Skeletal muscle cell (primary cell): ENCODE measurements at regions not wholly inside any gene's neighbourhood (a gene's known extent, or its start where the extent isn't known, plus 50 kb on each side); places are given as distances from the start of the nearest gene placed in this dataset.

Experiments used
- DNase-seq: peaks from one replicate; pipeline ENCODE4 v3.0.0-alpha.2; 2010; ENCODE audit warnings: low read depth
- H3K4me3 ChIP-seq: 2 replicates; pipeline ENCODE4 v1.5.1; 2011; ENCODE audit warnings: low read depth, mild to moderate bottlenecking, control low read depth, low read length, moderate library complexity

GRCh38 chr12:17695495-17695894 is 394.5 kb downstream of the RERGL start:
- H3K4me3 ChIP-seq, result no peak overlapping the region
- DNase-seq, result no peak

DNA sequence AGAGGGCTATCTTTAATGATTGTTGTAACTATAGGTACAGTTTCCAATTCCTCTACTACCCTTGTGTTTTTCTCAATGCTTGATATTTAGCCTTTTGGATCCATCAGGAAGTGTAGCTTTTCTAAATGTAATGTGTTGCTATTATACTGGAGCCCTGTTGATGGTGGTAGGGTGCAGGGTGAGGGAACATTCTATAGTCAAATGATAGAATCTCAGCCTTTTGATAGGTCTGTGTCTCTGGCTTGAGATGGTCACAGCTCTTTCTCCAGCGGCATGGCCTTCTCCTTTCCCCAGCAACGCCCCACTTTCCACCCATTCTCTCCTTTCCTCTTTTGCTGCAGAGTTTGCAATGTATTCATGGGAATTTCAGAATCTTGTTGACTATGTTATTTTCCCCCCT is 398.6 kb downstream of the RERGL start:
- no peak overlapping the region for H3K4me3 ChIP-seq
- DNase-seq, result no peak

DNA sequence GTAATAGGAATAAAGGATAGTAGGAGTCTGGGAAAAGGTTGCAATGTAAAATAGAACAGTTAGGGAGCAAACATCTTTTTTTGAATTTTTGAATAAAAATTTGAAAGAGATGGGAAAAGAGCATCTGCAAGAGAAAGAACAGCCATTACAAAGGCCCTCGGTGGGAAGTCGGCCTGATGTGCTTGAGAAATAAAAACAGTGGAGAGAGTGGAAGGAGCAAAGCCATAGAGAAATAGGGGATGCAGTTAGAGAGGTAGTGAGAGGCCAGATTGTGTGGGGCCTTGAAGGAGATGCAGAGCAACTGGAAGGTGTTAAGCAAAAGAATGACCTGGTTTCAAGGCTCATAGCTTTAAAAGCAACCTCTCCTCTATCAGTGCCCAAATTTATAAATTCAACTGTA is 409.8 kb downstream of the RERGL start:
- DNase-seq, result no peak
- H3K4me3 ChIP-seq, result no peak overlapping the region

- H3K4me3 ChIP-seq, result no peak overlapping the region
- DNase-seq, result no peak
Measured at GRCh38 chr12:17666641-17667324, 423.2 kb downstream of the RERGL start.

DNA sequence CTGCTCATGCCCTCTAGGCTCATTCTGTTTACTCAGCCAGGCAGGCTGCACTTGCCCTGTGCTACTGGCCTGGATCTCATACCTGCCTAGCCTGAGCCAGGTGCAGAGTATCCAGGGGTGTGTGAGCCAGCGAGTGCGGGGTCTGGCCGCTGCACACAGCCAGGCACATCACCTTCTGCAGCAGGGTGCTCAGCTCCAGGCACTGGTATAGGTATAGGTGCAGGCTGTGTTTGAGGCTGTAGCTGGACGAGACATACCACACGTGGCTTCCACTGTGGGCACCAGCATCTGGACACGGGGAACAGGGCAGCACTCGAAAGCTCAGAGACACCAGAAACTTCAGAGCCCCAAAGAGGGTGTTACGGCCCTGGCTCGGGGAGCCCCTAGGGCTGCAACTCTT is 424.2 kb downstream of the RERGL start:
- no peak for DNase-seq
- no peak overlapping the region for H3K4me3 ChIP-seq

GRCh38 chr12:17661250-17661649 is 428.7 kb downstream of the RERGL start:
- no peak overlapping the region for H3K4me3 ChIP-seq
- no peak for DNase-seq

DNA sequence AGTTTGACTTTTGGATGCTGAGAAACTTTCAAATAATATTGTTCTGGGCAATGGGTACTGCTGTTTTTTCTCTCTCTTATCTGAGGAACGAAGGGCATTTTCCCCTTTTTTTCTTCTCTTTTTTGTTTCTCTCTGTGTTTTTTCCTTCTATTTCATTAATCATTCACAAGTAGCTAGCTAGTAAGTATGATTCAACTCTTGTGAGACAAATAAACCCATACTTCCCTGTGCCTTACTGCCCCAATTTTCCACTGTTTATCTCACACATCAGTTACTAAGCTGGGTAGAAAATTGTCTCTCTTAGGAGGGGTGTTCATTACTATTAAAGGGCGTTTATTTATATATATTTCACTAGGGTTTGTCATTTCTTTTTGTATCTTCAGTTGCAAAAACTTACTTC is 437.6 kb downstream of the RERGL start:
- no peak for DNase-seq

DNA sequence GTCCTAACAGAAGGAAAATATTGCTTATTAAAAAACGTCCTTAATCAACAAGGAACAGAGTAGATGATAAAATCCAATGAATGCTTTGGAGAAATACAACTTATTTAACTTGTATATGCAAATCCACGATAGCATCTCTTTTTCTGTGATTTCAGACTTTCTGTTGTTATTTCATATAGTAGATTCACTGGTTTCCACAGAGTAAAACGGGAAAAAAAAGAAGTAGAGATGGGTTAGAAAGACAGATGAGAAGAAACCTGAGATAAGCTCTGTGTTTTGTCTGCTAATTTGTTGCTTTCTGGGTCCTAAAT is 447.7 kb downstream of the RERGL start:
- DNase-seq, result no peak
- H3K4me3 ChIP-seq, result no peak overlapping the region

More for the DNA sequence above, 437.6 kb downstream of the RERGL start:
- no peak overlapping the region for H3K4me3 ChIP-seq

DNA sequence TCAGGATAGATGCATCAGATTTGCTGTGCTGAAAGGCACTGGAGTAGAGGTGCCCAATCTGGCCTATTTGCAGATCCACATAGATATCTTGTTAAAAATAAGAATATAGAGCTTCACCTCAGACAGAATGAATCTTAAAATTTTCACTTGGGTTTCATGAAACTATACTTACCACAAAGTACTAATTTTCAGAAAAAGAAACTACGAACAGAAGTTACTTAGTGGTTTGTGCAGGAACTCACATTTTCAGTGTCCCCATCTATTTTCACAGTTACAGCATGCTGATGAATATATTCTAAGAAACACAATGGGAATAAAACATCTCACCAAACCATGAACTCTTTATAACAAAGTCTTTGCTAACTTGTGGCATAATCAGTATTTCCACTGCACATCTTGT is 449.4 kb downstream of the RERGL start:
- H3K4me3 ChIP-seq, result no peak overlapping the region
- no peak for DNase-seq

DNA sequence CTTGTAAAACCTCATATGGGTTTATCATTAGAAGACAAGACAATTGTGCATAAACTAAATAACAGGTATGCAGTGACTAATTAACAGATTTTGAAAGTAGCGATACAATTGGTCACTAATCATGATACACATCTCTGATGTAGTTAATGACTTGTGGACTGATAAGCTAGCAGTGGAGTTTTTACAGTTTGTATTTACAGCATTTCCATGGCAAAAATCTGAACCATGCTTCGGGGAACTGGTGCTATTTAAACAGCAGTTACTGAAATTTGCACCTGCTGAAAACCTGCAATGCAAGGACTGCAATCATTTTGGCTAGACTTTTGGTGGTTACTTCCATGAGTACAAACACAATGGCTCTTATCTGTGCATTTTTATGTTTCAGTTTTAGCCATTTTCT is 471.2 kb downstream of the RERGL start:
- no peak overlapping the region for H3K4me3 ChIP-seq
- no peak for DNase-seq

- H3K4me3 ChIP-seq, result no peak overlapping the region
- DNase-seq, result no peak
Measured at GRCh38 chr12:17609701-17610100, 480.3 kb downstream of the RERGL start.

- DNase-seq, result no peak
Measured at GRCh38 chr12:17609153-17609552, 480.8 kb downstream of the RERGL start.

GRCh38 chr12:17595111-17595510 is 494.9 kb downstream of the RERGL start:
- DNase-seq, result no peak
- H3K4me3 ChIP-seq, result no peak overlapping the region

More at GRCh38 chr12:17609153-17609552, 480.8 kb downstream of the RERGL start:
- no peak overlapping the region for H3K4me3 ChIP-seq

GRCh38 chr12:17593715-17594406 is 496.1 kb downstream of the RERGL start:
- H3K4me3 ChIP-seq, result no peak overlapping the region
- DNase-seq, result no peak

DNA sequence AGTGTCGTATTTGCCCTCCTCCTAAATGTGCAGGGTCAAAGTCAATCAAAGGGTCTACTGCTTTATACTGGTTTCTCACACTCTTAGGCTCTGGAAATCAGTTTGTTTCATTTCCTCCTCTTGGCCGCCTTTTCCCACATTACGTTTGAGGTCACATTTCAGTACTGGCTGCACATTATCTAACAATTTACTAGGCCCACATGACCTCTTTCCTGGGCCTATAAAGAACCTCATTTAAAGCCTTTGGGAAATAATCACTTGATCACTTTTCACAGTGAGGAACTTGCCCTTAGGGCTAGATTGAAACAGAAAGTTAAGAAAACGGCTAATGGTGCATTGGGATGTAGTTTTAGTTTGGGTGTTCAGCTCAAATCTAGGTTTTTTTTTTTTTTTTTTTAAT is 497.5 kb downstream of the RERGL start:
- DNase-seq, result no peak
- H3K4me3 ChIP-seq, result no peak overlapping the region

DNA sequence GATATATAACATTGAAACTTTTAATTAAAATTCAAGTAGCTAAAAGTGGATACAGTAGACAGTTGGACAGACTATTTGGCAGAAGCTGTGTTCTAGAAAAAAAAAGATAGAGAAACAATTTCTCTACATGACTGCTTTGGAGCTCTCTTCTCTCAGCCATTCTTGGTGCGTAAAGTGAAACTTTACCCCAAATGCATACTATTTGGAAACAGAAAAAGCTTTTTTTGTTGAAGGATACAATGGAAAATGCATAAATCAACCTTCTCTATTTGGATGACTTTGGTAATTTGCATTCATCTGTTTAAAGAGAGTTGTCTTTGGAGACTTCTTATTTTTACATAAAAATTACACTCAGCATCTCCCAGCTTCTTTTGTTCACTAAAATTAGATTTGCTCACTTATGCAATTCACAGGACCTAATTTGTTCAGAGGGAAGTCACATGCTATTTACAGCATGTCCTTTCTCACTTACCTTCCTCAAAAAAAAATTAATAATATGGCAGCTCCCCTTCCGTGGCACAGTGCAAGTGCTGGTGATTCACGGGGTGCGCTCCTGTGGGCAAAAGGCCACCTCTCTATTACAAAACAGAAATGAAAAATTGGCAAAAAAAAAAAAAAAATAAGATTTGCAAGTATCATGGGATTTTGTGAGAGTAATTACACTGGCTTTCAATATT is 498.9 kb downstream of the RERGL start:
- H3K4me3 ChIP-seq, result no peak overlapping the region

DNA sequence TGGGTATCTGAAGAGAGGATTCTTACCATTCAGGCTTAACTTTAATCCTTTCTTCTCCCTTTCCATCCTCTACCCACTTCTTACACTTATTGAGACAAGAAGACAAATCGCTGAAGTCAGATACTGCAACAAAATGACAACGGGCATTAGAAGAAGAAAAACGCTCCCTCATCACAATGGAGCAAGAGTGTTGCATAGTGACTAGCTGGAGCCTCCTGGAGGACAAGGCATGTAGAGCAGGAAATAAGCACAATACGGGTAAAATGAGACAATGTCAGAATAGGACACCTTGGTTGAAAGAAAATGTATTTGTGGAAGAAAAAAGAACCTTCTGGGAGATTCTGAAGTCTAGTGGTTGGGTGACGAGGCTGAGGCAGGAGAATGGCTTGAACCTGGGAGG is 501.0 kb downstream of the RERGL start:
- H3K4me3 ChIP-seq, result no peak overlapping the region
- no peak for DNase-seq

More for the DNA sequence above, 498.9 kb downstream of the RERGL start:
- no peak for DNase-seq

GRCh38 chr12:17579205-17580026 is 510.6 kb downstream of the RERGL start:
- DNase-seq, result no peak
- H3K4me3 ChIP-seq, result no peak overlapping the region

GRCh38 chr12:17577405-17577804 is 512.6 kb downstream of the RERGL start:
- H3K4me3 ChIP-seq, result no peak overlapping the region
- no peak for DNase-seq

- no peak for DNase-seq
- no peak overlapping the region for H3K4me3 ChIP-seq
Measured at GRCh38 chr12:17572250-17572649, 517.7 kb downstream of the RERGL start.
